NAMALWA (cell line): ENCODE measurements at regions not wholly inside any gene's neighbourhood (a gene's known extent, or its start where the extent isn't known, plus 50 kb on each side); places are given as distances from the start of the nearest gene placed in this dataset.

ENCODE experiments used
- DNase-seq: peaks from one replicate; pipeline ENCODE4 v3.0.0-alpha.2; 2015; ENCODE audit warnings: low spot score

- DNase-seq: no peak
Measured at GRCh38 chr4:44120646-44121045, 328.0 kb downstream of the KCTD8 start.

GRCh38 chr4:44121210-44121609 lies 327.4 kb downstream of the KCTD8 start:
- no peak for DNase-seq
